Astrocyte of the cerebellum (primary cell): ENCODE measurements at regions not wholly inside any gene's neighbourhood (a gene's known extent, or its start where the extent isn't known, plus 50 kb on each side); places are given as distances from the start of the nearest gene placed in this dataset.

ENCODE experiments used
- DNase-seq: peaks from one replicate; pipeline ENCODE4 v3.0.0-alpha.2; 2011; ENCODE audit warnings: low read depth
- H3K4me3 ChIP-seq: 2 replicates; pipeline ENCODE4 v1.5.1; 2011; ENCODE audit warnings: mild to moderate bottlenecking, low read depth, low read length, moderate library complexity
- in situ Hi-C: cut with HindIII; loops from 2 replicates; pipeline ENCODE4 v1.10.0; 2017; ENCODE audit warnings: low sequenced_read_pairs
- TF ChIP-seq, protein P1 (sequence below): IDR thresholded peaks from 2 replicates; pipeline ENCODE4 v1.5.1; 2012; ENCODE audit warnings: low read length, low read depth, moderate library complexity, mild to moderate bottlenecking; ENCODE audit errors: missing control alignments

DNA sequence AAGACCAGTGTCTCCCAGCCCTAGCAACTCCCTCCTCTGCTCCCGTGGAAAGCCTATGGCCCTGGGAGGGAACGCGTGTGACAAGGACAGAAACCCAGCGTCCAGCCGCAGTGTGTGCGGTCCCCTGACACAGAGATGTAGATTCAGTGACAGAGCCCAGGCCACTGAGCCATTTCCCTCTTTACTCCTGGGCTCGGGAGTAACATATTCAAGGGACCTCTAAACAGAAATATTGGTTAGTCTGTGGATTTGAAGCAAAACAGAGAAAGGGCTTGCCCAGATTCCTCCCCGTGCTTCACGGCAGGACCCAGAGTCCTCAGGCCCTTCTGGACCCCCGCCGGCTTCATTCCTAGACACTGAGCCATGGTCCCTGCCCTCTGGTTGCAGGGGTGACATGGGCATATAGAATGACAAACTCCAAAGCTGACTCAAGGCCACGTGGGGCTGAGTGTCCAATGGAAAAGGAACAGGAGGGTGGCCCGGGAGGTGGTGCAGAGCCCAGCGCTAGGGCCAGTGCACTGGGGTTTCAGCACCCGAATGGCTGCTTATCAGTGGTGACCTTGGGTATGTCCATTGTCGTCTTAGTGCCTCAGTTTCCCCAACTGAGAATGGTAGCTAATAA is 248.2 kb downstream of the QKI start:
- no peak for DNase-seq
- H3K4me3 ChIP-seq = no peak overlapping the region
- in situ Hi-C loops = no loop called here
- TF ChIP-seq, protein P1, sequence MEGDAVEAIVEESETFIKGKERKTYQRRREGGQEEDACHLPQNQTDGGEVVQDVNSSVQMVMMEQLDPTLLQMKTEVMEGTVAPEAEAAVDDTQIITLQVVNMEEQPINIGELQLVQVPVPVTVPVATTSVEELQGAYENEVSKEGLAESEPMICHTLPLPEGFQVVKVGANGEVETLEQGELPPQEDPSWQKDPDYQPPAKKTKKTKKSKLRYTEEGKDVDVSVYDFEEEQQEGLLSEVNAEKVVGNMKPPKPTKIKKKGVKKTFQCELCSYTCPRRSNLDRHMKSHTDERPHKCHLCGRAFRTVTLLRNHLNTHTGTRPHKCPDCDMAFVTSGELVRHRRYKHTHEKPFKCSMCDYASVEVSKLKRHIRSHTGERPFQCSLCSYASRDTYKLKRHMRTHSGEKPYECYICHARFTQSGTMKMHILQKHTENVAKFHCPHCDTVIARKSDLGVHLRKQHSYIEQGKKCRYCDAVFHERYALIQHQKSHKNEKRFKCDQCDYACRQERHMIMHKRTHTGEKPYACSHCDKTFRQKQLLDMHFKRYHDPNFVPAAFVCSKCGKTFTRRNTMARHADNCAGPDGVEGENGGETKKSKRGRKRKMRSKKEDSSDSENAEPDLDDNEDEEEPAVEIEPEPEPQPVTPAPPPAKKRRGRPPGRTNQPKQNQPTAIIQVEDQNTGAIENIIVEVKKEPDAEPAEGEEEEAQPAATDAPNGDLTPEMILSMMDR = no peak

DNA sequence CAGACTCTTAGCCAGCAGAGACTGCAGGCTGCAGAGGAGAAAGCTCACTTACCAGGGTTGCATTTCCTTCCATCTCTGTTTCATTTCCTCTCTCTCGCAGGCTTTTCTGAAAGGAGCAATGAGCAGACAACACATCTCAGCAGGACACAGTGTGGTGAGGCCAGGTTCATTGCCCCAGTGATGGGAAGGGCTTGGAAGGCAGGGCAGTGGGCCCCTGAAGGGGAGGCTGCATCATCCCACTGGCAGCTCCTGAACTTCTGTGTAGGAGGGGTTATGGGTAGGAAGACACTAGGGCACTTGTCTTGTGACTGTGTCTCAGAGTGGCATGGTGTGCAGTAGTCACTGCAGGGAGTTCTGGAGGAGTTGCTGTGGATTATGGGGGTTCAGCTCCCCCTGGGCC is 246.8 kb downstream of the QKI start:
- TF ChIP-seq, protein P1 = no peak
- H3K4me3 ChIP-seq = no peak overlapping the region
- DNase-seq = no peak
- in situ Hi-C loops = no loop called here

DNA sequence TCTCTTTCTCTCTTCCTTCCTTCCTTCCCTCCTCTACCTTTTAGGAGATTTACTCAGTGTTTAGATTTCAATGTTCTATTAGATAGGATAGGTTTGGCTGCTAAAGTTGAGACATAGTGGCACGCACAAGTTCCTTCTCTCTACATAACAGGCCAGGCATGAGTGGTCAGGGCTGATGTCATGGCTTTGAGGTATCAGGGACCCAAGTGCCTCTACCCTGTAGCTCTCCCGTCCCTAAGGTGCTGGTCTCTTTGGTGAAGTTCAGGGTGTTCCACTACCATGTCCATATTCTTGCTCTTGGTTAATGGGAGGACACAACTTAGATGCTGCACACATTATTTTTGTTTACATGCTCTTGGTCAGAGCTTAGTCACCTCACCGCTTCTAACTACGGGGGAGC is 245.3 kb downstream of the QKI start:
- no peak for DNase-seq
- no peak overlapping the region for H3K4me3 ChIP-seq
- TF ChIP-seq, protein P1 = no peak
- in situ Hi-C loops = no loop called here

DNA sequence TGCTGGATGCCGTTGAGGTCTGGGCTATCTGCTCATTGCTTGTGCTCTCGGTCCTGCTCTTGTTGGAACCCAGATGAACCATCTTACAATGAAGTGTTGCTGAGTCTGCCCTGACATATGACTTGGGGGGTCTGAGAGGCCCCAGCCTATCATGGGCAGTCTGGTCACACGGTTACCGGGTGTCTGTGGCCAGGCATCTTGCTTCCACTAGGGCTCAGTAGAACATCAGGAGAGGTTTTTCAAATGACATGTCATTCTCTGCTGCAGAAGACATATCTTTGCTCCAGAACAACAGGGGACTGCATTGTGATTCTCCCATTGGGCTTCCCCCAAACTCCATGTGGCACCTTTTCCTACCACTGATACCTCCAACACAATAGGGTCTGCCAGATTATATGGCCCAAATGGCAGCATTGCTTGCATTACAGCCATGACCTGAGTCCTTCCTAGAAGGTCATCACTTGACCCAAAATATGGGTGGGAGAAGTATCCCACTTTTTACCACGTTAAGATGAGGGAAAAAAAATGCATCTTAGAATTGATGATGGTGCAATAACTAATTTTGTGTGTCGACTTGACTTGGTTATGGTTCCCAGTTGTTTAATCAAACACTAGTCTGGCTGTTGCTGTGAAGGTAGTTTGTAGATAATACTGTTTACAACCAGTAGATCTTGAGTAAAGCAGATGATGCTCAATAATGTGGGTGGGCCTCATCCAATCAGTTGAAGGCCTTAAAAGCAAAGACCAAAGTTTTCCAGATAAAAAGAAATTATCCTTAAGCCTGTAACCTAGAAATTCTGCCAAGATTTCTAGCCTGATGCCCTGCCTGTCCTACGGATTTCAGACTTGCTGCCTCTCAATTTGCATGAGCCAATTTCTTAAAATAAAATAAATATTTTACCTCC is 241.0 kb downstream of the QKI start:
- no peak overlapping the region for H3K4me3 ChIP-seq
- DNase-seq = no peak
- in situ Hi-C loops = no loop called here
- TF ChIP-seq, protein P1 = no peak

DNA sequence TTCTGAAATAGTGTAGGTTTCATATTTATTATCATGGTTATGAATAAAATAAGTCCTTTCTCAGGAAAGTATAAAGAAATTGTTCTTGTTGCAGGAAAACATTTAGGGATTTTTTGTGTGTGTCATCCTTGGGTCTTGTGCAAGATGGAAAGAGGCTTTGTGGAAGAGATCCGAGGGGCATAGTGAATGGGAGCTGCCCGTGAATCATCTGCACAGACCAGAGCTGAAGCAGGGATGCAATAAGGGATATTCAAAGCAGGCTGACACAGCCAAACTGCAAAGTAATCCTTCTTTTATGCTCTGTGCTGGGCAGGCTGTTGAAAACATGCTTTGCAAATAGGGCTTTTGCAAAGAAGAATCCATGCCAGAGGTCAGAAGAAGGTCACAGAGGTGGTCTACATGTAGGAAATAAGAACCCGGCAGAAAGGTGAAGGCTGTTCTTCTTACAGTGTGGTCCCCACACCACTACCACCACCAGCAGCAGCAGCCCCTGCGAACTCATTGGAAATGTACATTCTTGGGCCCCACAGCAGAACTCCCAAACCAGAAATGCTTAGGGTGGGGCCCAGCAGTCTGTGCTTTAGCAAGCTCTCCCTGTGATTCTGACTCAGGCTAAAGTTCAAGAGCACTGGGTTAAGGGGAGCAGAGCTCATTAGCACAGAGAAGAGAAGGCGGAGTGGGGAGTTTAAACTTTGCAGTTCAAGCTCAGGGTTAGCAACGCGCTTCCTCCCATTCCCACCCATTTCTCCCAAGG is 237.6 kb downstream of the QKI start:
- in situ Hi-C loops = no loop called here
- DNase-seq = no peak
- H3K4me3 ChIP-seq = no peak overlapping the region
- TF ChIP-seq, protein P1 = no peak

DNA sequence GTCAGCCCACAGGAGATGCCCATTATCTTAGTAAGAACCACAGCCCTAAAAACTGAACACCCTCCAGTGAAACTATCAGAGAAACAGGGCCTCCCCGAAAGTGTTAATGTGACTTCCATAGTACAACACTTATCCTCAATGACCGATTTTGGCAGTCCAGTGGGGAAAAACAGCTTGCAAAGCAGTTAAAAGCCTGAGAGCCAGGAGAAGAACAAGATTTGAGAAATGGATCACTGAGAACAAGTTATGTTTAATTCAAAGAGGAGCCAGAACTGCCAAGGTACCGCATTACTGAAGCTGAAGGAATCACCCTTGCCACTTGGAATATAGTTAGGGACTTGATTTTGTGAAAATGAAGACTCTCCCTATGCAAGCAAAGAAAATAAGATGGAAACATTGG is 236.9 kb downstream of the QKI start:
- no peak overlapping the region for H3K4me3 ChIP-seq
- in situ Hi-C loops = no loop called here
- DNase-seq = no peak
- TF ChIP-seq, protein P1 = no peak
